ENCODE measurements at regions not wholly inside any gene's neighbourhood (a gene's known extent, or its start where the extent isn't known, plus 50 kb on each side); places are given as distances from the start of the nearest gene placed in this dataset.
"Not testable (repeated sequence)": the region's sequence is repeated elsewhere in the genome, so short reads cannot be mapped to it uniquely, and the experiment has no call there.

DNA sequence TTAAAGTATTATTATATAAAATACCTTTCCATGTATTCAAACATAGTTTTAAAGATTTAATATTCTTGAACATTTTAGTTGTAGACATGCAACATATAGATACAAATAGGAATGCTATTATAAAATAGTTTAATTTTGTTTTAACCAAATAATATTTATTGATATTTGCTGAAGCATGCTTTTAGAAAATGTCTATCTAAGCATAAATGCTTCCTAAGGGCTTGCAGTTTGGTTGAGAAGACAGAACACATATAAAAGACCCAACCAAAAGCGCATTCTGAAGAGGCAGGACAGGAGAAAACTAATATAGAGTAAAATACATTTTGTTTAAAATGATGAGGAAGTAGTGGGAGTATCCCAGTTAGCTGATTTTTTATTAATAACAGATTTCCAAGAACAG is 181.5 kb upstream of the ISL1 start:
- DNase-seq: no peak
- TF ChIP-seq POLR2A (IDR thresholded peaks at IDR 0.05; ENCODE audit: low read length) (no peak), GATA1 (IDR thresholded peaks at IDR 0.05; ENCODE audit: low read depth, low read length) (no peak)

DNA sequence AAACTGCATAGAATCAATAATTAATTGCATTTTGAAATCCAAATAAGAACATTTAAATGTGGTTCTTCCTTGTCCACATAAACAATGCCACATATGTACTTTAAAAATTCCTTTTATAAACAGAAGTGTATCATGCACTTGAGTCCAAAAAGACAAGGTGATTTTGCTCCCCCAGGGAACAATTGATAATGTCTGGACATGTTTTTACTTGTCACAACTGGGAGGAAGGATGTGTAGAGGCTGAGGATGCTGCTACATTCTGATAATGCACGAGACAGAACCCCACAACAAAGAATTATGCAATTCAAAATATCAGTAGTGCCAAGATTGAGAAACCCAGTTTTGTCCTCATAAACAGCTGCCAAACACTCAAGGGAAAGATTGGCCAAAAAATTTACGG is 181.1 kb upstream of the ISL1 start:
- TF ChIP-seq POLR2A (IDR thresholded peaks at IDR 0.05; ENCODE audit: low read length): no peak
- TF ChIP-seq GATA1 (IDR thresholded peaks at IDR 0.05; ENCODE audit: low read depth, low read length): no peak
- no peak for DNase-seq

DNA sequence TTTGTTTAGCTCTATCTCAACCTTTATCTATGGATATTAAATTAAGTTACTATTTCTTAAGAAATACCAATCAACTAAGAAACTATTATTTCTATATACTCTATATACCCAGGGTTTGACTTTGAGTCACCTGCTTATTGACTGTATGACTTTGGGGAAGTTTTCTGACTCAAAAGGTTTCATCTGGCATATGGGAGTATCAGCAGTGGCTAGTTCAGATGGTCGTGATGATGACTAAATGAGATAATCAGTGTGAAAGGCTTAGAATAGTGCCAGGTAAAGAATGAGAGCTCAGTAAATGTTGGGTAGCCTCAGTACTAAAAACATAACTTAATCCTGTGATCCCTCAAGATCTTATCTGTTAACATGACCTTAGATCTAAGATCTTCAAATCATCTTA is 179.7 kb upstream of the ISL1 start:
- DNase-seq: no peak
- TF ChIP-seq POLR2A (IDR thresholded peaks at IDR 0.05; ENCODE audit: low read length) (no peak), GATA1 (IDR thresholded peaks at IDR 0.05; ENCODE audit: low read depth, low read length) (no peak)

DNA sequence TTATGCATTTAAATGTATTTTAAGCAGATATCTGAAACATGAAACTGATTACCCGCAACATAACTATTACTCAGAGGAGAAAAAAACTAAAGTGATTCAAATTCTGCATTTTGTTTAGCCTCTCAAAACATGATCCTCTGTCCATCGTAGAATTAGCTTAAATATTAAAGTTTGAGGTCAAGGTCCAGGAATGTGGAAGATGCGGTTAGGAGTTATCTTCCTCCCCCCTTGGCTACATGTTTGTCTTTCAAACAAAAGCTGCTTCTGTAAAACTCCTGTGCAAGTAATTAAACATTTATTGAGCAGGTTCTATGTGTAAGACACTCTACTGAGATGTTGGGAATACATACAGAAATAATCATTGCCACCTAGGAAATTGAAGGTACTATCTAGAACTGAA is 175.0 kb upstream of the ISL1 start:
- DNase-seq: no peak
- no peak for TF ChIP-seq POLR2A (IDR thresholded peaks at IDR 0.05; ENCODE audit: low read length)
- no peak for TF ChIP-seq GATA1 (IDR thresholded peaks at IDR 0.05; ENCODE audit: low read depth, low read length)

DNA sequence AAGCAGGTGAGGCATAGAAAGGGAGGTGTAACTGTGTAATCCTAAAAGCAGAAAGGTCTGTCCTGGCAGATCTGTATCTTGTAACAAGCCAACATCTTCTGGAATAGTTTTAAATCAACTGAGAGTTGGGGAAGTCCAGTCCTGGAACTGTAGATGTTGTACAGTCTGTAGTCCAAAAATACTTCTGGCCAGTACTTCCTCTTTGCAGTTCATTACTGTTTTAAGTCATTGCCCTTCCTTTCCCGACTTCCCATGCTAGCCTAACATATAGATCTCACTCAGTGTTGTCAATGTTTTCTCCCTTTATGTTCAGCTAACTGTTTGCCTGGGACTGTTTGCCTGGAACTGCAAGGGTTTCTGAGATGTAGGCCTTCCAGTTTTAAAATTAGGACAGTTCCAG is 168.5 kb upstream of the ISL1 start:
- TF ChIP-seq GATA1 (IDR thresholded peaks at IDR 0.05; ENCODE audit: low read depth, low read length): no peak
- no peak for TF ChIP-seq POLR2A (IDR thresholded peaks at IDR 0.05; ENCODE audit: low read length)
- no peak for DNase-seq

DNA sequence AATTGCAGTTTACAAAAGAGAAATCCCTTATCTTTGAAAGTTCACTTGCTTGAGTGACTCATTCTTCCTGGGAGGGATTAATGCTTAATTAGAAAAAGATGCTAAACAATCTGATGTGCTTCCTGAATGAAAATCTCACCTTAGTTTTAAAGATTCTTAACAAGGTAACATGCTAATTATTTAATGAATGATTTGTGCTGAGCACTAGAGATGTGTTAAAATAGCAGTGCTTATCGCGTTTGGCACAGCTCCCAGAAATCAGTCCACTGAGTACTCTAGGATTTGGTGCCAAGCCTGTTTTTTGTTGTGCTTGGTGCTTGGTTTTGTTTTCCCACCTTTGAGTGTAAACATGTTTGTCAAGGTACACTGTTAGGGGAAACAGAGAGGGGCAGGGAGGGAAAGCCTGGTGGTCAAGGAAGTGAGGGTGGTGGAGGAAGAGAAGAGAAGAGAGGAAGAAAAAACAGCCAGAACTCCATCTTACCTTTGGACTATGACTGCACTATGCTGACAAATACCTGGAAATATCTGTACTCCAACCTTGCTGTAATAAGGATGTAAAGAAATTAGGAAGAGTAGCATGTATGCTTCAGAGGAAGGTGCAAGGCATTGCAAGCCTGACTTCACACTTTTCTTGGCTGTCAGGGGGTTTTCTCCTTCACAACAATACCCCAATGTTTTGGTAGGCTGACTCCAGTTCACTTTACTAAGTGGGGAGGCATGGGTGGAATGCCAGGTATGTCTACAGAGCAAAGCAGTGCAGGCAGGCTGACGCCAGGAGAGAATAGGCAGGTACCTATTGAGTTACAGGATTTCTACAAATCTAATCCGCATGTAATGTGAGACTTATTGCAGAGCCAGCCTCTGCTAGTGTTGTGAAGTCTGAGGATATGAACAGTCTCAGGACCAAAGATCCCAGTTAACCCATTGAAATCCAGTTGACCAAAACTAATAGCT is 157.2 kb upstream of the ISL1 start:
- no peak for TF ChIP-seq POLR2A (IDR thresholded peaks at IDR 0.05; ENCODE audit: low read length)
- TF ChIP-seq GATA1 (IDR thresholded peaks at IDR 0.05; ENCODE audit: low read depth, low read length): no peak
- no peak for DNase-seq

DNA sequence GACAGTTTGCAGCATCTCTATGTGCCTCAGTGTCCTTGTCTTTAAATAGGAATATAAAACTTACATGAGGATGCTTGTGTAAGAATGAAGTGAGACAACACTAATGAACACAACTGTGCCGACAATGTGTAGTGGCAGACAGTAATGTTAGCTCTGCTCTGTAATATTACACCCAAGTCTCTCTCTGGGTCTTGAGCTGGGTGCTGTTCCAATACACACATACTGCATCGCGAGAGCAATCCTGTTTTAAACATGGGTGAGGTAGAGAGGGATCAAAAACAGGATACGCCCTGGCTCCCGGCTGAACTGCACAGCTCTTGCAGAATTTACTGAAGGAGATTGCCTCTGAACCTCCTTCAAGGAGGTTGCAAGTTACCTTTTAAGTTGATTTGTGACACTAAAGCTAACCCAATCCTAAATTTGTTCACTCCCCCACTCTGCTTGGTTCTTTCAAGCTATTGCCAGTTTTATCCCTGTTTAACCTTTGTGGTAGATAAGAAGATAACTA is 155.2 kb upstream of the ISL1 start:
- TF ChIP-seq POLR2A (IDR thresholded peaks at IDR 0.05; ENCODE audit: low read length) (no peak), GATA1 (IDR thresholded peaks at IDR 0.05; ENCODE audit: low read depth, low read length) (no peak)
- DNase-seq: no peak

DNA sequence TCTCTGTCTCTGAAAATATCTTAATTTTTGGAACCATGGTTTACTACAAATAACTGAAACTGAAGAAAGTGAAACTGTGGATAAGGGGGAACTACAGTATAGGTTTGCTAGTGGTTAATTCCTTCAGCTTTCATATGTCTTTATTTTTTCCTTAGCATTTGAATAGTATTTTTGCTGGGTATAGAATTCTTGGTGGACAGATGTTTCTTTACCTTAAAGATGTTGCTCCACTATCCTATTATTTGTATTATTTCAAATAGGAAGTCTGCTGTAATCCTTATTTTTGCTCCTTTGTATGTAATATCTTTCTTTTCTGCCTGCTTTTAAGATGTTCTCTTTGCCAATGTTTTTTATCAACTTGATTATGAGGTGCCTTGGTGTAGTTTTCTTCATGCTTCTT is 152.9 kb upstream of the ISL1 start:
- DNase-seq: no peak
- TF ChIP-seq POLR2A (IDR thresholded peaks at IDR 0.05; ENCODE audit: low read length): no peak
- TF ChIP-seq GATA1 (IDR thresholded peaks at IDR 0.05; ENCODE audit: low read depth, low read length): no peak

DNA sequence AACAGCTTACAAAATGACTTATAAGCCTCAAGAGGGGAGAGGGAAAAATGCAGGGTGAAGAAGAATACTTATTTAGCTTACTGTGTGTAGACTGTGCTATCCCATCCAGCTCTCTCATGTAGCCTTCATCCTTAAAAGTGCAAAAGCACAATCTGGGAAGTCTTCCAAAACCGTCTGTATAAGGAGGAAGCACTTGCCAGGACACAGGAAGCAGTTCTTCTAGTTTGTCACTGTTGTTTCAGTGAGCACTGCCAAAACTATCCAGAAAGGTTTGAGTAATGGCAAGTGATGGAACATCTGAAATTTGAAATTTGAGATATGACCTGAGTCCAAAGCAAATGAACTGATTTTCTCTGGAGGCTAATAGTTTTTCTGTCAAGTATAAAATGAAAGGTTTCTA is 140.8 kb upstream of the ISL1 start:
- TF ChIP-seq POLR2A (IDR thresholded peaks at IDR 0.05; ENCODE audit: low read length) (no peak), GATA1 (IDR thresholded peaks at IDR 0.05; ENCODE audit: low read depth, low read length) (no peak)
- no peak for DNase-seq

DNA sequence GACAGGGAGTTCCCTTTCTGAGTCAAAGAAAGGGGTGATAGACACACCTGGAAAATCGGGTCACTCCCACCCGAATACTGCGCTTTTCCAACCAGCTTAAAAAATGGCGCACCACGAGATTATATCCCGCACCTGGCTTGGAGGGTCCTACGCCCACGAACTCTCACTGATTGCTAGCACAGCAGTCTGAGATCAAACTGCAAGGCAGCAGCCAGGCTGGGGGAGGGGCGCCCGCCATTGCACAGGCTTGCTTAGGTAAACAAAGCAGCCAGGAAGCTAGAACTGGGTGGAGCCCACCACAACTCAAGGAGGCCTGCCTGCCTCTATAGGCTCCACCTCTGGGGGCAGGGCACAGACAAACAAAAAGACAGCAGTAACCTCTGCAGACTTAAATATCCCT is 132.3 kb upstream of the ISL1 start:
- not testable (repeated sequence) for DNase-seq

DNA sequence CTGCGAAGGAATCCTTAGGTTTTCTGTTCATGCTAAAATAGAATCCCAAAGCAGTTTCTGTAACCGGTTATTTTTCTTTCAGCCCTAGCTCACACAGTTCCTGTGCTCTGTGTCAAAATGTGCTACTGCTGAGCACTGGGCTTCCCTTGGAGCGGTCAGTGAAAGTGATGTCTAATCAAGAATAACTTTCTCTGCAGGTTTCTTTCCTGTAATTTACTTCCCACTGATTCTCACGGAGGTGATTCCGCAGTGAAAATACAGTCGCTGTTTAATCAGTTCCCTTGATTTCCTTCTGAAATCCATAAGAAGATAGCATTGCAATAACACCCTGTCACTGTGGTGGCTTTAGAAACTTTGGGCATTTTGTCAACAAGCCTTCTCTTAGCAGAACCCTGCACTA is 112.0 kb upstream of the ISL1 start:
- no peak for DNase-seq
- no peak for TF ChIP-seq POLR2A (IDR thresholded peaks at IDR 0.05; ENCODE audit: low read length)
- no peak for TF ChIP-seq GATA1 (IDR thresholded peaks at IDR 0.05; ENCODE audit: low read depth, low read length)

DNA sequence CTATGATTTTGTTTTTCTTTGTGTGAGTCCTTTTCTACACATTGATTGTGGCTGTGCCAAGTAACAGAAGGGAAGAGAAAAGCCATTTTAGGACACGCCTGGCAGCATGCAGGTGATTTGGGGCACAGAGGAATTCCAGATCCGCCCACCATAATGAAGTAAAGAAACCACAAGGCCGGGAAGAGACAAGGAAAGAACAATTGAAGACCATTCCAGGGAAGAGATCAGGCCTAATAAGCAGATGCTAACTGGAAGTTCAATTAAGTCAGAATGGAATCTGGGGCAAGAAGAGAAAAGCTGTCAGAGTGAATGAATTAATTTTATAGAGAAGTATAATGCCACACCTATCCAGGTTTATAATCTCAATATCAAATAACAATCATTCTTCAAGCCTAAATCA is 110.2 kb upstream of the ISL1 start:
- TF ChIP-seq GATA1 (IDR thresholded peaks at IDR 0.05; ENCODE audit: low read depth, low read length) (no peak), POLR2A (IDR thresholded peaks at IDR 0.05; ENCODE audit: low read length) (no peak)
- DNase-seq: no peak

DNA sequence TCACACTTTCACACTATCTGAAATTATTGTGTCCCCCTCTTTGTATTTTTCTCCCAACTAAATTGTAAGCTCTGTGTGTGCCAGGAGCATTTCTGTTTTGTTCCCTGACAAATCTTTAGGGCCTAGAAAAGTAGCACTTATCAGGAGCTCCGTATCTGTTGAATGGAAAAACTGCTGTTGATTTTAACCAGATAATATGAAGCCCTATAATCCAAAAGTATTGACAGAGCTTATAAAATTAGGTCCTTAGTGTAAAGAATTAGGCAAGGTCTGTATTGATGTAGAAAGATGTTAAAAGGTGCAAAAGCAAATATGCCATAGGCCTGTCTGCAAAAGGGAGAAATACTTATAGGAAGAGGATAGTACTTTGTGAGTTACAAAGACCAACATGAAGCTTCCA is 109.4 kb upstream of the ISL1 start:
- TF ChIP-seq POLR2A (IDR thresholded peaks at IDR 0.05; ENCODE audit: low read length): no peak
- no peak for TF ChIP-seq GATA1 (IDR thresholded peaks at IDR 0.05; ENCODE audit: low read depth, low read length)
- no peak for DNase-seq

DNA sequence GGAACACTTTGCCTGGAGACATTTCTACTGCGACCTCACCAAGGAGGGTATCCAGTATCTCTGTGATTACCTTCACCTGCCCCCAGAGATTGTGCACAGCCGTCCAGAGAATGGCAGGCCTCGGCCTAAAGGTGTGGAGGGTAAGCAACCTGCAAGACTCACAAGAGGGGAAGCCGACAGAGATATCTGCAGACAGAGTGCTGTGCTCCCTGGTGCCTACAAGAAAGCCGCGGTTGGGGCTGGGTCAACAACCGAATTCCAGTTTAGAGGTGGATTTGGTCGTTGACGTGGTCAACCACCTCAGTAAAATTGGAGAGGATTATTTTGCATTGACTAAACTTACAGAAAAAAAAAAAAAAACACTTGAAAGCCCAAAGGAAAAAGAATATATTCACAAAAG is 107.8 kb upstream of the ISL1 start:
- no peak for TF ChIP-seq POLR2A (IDR thresholded peaks at IDR 0.05; ENCODE audit: low read length)
- no peak for TF ChIP-seq GATA1 (IDR thresholded peaks at IDR 0.05; ENCODE audit: low read depth, low read length)
- no peak for DNase-seq

DNA sequence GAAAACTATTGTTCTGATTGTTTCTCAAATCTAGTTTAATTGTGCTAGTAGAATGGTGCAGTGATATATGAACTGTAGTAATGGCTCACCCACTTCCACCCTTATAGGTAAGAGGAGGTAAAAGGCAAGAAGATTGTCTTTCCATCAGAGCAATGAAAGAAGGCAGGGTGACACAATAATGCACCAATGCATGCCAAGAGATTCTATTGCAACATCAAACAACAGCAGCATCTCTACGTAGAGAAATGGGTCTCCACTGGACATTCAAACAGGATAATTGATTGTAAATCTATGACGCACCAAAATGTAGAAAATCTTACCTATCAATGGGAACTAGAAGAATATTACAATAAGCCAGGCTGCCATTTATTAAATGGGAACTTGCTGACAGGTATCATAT is 107.0 kb upstream of the ISL1 start:
- TF ChIP-seq POLR2A (IDR thresholded peaks at IDR 0.05; ENCODE audit: low read length) (no peak), GATA1 (IDR thresholded peaks at IDR 0.05; ENCODE audit: low read depth, low read length) (no peak)
- no peak for DNase-seq
